ENCODE measurements at regions not wholly inside any gene's neighbourhood (a gene's known extent, or its start where the extent isn't known, plus 50 kb on each side); places are given as distances from the start of the nearest gene placed in this dataset.

DNA sequence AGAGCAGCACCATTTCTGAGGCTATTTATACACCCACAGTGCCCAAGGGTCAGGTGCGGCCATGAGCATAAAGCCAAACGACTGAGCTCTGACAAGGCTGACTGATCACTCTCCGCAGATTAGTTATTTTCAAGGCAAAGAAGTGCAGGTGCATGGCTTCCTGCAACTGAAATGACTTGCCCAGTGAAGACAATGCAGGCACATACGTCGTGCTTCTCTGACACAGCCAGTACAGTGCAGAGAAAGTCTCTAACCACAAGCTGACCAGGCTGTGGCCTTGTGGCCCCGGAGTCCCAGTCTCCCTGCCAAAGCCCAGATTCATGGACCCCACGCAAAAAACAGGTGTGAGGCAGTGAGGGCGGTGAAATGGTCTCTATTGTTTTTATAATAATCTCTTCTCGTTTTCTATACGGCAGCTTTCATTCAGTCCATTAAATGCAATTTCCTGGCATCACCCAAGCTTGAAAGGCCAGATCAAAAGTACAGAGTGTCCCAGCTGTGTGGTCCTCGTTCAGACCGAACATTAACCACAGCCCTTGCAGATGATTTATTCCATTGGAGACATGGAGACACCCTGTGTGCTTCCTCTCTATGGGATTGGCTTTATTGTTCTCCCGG lies 447.0 kb upstream of the ID2 start:
- peak overlapping the region; percentile 22 for H3K4me3 ChIP-seq (ENCODE audit: low read depth, low read length)
- no peak for DNase-seq (ENCODE audit: low read depth)
- TF ChIP-seq, protein P1, sequence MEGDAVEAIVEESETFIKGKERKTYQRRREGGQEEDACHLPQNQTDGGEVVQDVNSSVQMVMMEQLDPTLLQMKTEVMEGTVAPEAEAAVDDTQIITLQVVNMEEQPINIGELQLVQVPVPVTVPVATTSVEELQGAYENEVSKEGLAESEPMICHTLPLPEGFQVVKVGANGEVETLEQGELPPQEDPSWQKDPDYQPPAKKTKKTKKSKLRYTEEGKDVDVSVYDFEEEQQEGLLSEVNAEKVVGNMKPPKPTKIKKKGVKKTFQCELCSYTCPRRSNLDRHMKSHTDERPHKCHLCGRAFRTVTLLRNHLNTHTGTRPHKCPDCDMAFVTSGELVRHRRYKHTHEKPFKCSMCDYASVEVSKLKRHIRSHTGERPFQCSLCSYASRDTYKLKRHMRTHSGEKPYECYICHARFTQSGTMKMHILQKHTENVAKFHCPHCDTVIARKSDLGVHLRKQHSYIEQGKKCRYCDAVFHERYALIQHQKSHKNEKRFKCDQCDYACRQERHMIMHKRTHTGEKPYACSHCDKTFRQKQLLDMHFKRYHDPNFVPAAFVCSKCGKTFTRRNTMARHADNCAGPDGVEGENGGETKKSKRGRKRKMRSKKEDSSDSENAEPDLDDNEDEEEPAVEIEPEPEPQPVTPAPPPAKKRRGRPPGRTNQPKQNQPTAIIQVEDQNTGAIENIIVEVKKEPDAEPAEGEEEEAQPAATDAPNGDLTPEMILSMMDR (conservative IDR thresholded peaks at IDR 0.05; ENCODE audit: low read depth, low read length) = no peak

DNA sequence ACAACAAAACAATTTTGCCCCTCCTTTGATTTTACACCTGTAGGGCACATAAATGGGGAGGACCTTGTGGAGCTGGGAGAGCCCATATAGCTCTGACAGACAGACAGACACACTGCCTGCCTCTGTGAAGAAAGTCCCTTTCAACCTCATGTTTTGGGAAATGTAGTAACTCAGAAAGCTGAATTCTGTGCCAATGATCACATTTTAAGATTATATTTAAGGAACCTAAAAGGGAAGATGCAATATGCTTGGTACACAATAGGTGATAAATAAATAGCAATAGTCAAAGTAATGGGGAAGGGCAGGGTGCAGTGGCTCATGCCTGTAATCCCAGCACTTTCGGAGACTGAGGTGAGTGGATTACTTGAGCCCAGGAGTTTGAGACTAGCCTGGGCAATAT lies 446.4 kb upstream of the ID2 start:
- H3K4me3 ChIP-seq (ENCODE audit: low read depth, low read length) = no peak overlapping the region
- TF ChIP-seq, protein P1 (conservative IDR thresholded peaks at IDR 0.05; ENCODE audit: low read depth, low read length) = no peak
- no peak for DNase-seq (ENCODE audit: low read depth)

DNA sequence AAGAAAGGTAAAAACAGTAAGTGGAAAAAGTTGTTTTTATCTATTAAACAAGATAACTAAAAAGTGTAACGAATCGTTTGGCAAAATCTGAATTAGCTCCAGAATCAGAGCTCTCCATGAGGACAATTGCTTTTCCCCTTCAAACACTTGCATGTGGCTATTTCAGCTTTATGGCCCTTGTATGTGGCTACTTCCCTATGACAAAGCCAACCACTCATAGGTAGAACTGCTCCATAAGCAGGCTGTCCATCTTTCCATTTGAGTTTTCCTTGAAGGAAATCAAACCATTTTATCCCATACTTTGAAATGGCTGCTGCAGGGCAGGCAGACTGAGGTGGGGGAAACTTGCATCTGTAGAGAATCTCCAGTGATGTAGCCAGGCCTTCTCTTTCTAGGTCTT lies 445.5 kb upstream of the ID2 start:
- TF ChIP-seq, protein P1 (conservative IDR thresholded peaks at IDR 0.05; ENCODE audit: low read depth, low read length) = no peak
- no peak overlapping the region for H3K4me3 ChIP-seq (ENCODE audit: low read depth, low read length)
- DNase-seq (ENCODE audit: low read depth) = no peak

DNA sequence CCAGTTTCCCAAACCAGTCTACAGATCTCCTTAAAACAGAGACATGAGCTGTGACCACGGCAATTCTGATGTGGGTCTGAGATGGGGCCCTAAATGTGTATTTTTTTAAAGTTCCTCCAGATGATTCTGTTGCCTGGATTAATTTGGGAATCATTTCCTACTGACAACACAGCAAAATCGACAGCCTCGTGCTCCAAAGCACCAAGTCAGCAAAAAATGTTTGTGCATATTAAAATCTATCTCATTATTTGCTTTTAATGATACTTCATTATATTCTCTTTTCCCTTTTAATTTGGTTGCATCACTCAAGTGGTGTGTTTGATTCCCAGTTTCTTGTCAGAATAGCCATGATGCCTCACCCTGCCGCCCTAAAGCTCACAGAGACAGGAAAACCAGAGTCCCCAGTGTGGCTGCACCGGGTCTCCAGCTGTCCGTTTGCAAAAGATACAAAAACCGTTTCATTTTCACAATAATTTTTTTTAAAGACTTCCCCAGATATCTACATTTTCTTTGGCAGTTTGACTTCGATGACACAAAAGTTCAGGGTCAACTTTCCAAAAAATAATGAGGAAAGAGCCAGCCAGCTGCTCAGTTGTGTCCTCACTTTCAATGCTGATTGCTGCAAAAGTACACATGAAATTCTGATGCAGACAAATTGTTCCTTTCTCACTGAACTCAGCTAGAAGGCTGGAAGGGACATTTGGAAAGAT lies 443.2 kb upstream of the ID2 start:
- no peak overlapping the region for H3K4me3 ChIP-seq (ENCODE audit: low read depth, low read length)
- TF ChIP-seq, protein P1 (conservative IDR thresholded peaks at IDR 0.05; ENCODE audit: low read depth, low read length) = no peak
- DNase-seq (ENCODE audit: low read depth) = no peak

DNA sequence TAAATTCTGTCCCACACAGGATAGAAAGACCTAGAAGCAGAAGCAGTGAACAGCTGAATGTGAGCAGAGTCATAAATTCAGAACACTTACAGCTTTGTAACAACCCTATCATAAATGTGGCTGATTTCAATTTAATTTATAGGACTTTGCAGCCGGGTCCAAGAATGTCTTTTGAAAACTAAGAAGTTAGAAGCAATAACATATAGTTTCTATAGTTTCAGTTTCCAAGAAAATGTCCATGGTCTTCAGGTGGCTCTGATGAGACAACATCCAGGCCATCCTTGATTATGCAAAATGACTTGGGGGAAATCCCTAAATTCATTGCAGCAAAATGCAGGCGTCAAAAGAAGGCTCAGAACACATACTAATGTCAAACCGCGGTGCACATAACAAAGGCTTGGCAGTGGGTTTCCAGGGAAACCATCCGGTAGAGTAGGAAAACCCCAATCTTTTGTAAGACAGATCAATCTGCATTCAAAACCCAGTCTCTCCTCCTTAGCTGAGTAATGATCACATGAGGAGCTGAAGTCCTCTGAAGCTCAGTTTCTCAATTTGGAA lies 442.2 kb upstream of the ID2 start:
- DNase-seq (ENCODE audit: low read depth) = no peak
- H3K4me3 ChIP-seq (ENCODE audit: low read depth, low read length) = no peak overlapping the region
- TF ChIP-seq, protein P1 (conservative IDR thresholded peaks at IDR 0.05; ENCODE audit: low read depth, low read length) = no peak

DNA sequence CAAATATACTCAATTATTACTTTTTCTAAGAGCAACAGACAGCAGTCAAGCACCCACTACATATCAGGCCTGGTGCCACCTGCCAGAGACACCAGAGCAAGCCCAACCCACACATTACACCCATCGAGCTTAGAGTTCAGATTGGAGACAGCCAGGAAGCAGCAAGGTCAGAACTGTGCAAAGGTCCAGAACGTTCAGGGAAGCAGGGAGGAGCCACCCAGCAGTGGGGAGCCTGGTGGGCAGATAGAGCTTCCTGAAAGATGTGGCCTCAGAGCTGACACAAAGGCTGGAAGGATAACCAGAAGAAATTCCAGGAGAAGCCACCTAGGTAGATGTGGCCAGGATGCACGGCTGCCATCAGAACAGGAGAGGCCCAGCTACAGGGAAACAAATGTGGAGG lies 440.5 kb upstream of the ID2 start:
- TF ChIP-seq, protein P1 (conservative IDR thresholded peaks at IDR 0.05; ENCODE audit: low read depth, low read length) = no peak
- no peak overlapping the region for H3K4me3 ChIP-seq (ENCODE audit: low read depth, low read length)
- DNase-seq (ENCODE audit: low read depth) = no peak

All from epithelial cell of proximal tubule (primary cell).